ENCODE measurements at regions not wholly inside any gene's neighbourhood (a gene's known extent, or its start where the extent isn't known, plus 50 kb on each side); places are given as distances from the start of the nearest gene placed in this dataset.
"Not testable (repeated sequence)": the region's sequence is repeated elsewhere in the genome, so short reads cannot be mapped to it uniquely, and the experiment has no call there.

DNA sequence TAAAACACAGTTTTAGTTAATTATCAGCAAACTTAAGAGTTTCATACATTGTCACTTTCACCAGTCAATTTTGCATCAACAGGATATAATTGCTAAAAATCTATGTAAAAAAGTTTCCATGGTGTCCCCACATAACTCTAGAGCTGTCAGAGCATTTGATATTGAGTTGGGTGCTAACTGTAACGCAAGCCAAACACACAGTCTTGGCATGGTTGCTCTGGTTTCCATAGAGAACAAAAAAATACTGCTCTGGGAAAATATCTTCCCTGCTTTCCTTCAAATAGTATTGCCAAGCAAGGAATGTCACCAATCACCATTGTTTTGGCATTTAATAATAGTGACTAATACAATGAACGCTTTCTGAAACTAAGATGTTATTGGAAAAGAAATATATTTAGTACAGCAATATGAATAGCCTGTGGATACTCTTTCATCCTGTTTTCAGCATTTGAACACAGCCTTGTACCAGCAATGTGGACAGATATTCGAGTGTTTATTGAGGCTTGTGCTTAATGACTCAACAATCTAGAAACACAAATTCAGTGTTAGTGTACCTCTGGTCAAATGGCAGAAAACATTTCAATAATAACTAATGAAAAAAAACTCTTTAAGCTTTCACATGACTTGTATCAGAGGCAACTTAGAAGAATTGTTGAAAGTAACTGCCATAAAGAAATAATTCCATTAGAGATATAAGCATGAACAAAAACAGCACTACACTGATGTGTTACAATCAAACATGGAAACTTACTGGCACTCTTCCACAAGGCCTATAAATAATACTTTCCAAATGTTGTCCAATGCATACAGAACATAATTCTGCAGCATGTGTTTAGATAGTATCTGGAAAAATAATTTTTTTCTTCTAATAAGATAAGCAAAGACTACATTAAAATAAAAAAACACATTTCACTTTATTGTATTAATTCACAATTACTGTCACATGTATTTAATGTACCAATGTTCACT is 1469.5 kb upstream of the CELF2 start:
- H3K4me3 ChIP-seq = no peak overlapping the region
- DNase-seq (ENCODE audit: low spot score in 2 of 2) = no peak
- H3K4me1 ChIP-seq = no peaks in the 10 kb centered on the region
- H3K9me3 ChIP-seq = no peaks in the 10 kb centered on the region
- H3K27me3 ChIP-seq (ENCODE audit: low read depth) = no peaks in the 10 kb centered on the region
- in situ Hi-C loops (cut with MboI; ENCODE audit: low sequenced_read_pairs) = no loop called here
- H3K36me3 ChIP-seq (replicated peaks) = no peaks in the 10 kb centered on the region

DNA sequence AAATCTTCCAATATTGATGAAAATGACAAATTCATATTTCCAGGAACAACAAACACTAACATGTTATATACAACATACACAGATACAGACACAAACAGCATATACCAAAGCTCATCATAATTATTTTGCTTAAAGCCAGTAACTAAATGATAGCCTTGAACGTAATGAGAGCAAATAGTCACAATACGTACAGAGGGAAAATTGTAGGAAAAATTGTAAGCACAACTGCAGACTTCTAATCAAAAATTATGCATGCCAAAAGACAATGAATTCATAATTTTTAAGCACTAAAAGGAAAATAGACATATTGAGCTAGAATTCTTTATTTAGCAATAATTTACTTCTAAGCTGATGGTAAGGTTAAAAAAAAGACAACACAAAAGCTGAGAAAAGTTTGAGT is 1466.9 kb upstream of the CELF2 start:
- Histone ChIP-seq H3K4me1 (no peaks in the 10 kb centered on the region), H3K9me3 (no peaks in the 10 kb centered on the region), H3K27me3 (ENCODE audit: low read depth) (no peaks in the 10 kb centered on the region), H3K4me3 (no peak overlapping the region), H3K36me3 (replicated peaks) (no peaks in the 10 kb centered on the region)
- DNase-seq (ENCODE audit: low spot score in 2 of 2) = no peak
- in situ Hi-C loops (cut with MboI; ENCODE audit: low sequenced_read_pairs) = no loop called here

- no peaks in the 10 kb centered on the region for H3K9me3 ChIP-seq
- H3K4me3 ChIP-seq = no peak overlapping the region
- DNase-seq (ENCODE audit: low spot score in 2 of 2) = no peak
- in situ Hi-C loops (cut with MboI; ENCODE audit: low sequenced_read_pairs) = no loop called here
- H3K4me1 ChIP-seq = no peaks in the 10 kb centered on the region
- no peaks in the 10 kb centered on the region for H3K36me3 ChIP-seq (replicated peaks)
- H3K27me3 ChIP-seq (ENCODE audit: low read depth) = no peaks in the 10 kb centered on the region
Measured at GRCh38 chr10:9554321-9554720, 1463.4 kb upstream of the CELF2 start.

DNA sequence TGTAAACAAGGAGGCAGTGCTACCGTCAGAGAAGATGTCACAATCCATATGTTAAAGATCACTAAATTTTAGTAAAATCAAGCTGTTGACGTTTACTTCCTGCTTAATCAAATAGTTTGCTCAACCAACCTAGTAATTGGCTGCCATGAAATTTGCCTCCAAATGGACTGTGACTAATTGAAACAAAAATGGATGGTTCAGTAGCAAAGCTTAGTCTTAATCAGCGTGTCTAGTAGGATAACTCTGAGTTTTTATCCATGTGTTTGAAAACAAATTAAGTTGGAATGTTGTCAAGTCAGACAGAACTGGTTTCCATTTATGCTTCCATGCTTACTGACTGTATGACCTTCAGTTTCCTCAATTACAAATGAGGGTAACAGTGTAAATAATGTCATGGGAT is 1456.7 kb upstream of the CELF2 start:
- in situ Hi-C loops (cut with MboI; ENCODE audit: low sequenced_read_pairs) = no loop called here
- no peak for DNase-seq (ENCODE audit: low spot score in 2 of 2)
- H3K27me3 ChIP-seq (ENCODE audit: low read depth) = no peaks in the 10 kb centered on the region
- no peaks in the 10 kb centered on the region for H3K36me3 ChIP-seq (replicated peaks)
- H3K9me3 ChIP-seq = no peaks in the 10 kb centered on the region
- H3K4me1 ChIP-seq = no peaks in the 10 kb centered on the region
- H3K4me3 ChIP-seq = no peak overlapping the region

DNA sequence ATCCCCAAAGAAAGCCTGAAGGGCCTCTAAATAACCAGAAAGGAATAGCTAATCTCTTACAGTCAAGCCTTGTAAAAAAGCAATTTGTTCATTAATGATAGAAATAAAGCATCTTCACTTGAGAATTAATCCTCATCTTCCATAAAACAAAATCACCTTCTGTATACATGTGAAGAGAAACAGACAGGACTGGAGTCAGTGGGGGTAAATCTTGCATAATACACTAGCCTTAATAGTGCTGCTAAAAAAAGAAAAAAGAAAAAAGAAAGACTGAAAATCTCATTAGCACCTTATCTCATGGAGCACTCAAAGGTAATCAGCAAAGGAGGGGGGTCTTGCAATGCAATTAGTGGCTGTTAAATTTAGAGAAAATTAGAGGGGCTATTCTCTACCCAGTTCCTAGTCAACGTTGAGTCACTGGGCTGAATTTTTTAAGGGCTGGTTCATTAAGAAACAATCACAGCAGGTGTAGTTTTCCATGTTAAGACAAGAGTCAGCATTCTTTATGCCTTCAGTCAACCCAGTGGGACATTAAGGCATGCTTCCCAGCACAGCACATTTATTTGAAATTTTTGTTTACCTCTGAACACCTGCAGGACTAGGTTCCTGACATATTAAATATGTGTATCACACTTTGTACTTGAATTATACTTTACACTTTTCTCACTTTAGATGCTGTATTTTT is 1455.7 kb upstream of the CELF2 start:
- Histone ChIP-seq H3K9me3 (no peaks in the 10 kb centered on the region), H3K4me3 (no peak overlapping the region), H3K36me3 (replicated peaks) (no peaks in the 10 kb centered on the region), H3K4me1 (no peaks in the 10 kb centered on the region), H3K27me3 (ENCODE audit: low read depth) (no peaks in the 10 kb centered on the region)
- DNase-seq (ENCODE audit: low spot score in 2 of 2) = no peak
- in situ Hi-C loops (cut with MboI; ENCODE audit: low sequenced_read_pairs) = no loop called here

DNA sequence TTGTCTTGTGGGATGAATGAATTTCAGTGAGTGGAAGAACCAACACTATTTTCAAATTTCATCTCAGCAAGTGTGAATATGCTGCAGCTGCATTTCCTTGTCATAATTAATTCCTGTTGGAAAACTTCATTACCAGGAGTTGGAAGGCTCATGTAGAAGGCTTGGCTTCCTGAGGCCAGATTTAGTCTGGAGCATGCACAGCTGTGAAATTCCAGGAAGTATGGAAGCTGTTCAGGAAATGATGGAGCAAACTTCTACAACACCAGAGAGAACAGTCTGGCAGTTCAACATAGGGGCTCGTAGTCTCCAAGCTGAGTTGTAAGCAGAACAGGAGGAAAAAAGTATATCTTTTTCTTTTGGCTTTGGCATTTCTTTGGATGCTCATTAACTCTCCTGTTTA is 1439.9 kb upstream of the CELF2 start:
- no peak overlapping the region for H3K4me3 ChIP-seq
- no peaks in the 10 kb centered on the region for H3K36me3 ChIP-seq (replicated peaks)
- H3K9me3 ChIP-seq = no peaks in the 10 kb centered on the region
- DNase-seq (ENCODE audit: low spot score in 2 of 2) = no peak
- no peaks in the 10 kb centered on the region for H3K27me3 ChIP-seq (ENCODE audit: low read depth)
- in situ Hi-C loops (cut with MboI; ENCODE audit: low sequenced_read_pairs) = no loop called here
- H3K4me1 ChIP-seq = no peaks in the 10 kb centered on the region

DNA sequence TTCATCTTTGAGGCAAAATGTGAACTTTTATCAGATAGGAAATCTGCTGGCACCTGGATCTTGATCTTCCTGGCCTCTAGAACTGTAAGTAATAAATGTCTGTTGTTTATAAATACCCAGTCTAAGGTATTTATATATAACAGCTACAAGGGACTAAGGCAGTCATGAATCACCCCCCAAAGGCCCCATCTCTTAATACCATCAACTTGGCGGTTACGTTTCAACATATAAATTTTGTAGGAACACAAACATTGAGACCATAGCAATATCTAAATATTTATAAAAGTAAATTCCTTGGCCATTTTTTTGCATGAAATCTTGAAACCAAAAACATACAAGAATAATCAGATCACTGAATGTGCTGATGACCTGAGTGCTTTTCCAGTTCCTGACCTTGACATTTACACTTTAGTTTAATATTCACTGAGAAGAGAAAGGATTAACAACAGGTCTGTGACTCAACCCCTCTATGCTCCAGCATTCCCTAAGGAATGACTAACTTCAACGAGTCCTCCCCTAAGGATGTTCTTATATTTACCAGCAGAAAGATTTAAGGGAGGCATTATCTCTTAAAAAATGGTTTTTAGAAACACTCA is 1438.5 kb upstream of the CELF2 start:
- Histone ChIP-seq H3K4me1 (no peaks in the 10 kb centered on the region), H3K9me3 (no peaks in the 10 kb centered on the region), H3K27me3 (ENCODE audit: low read depth) (no peaks in the 10 kb centered on the region), H3K4me3 (no peak overlapping the region), H3K36me3 (replicated peaks) (no peaks in the 10 kb centered on the region)
- in situ Hi-C loops (cut with MboI; ENCODE audit: low sequenced_read_pairs) = no loop called here
- DNase-seq (ENCODE audit: low spot score in 2 of 2) = no peak

- DNase-seq (ENCODE audit: low spot score in 2 of 2); H3K4me3 ChIP-seq; H3K9me3 ChIP-seq; H3K4me1 ChIP-seq; in situ Hi-C loops (cut with MboI; ENCODE audit: low sequenced_read_pairs); H3K27me3 ChIP-seq (ENCODE audit: low read depth); H3K36me3 ChIP-seq (replicated peaks): not testable (repeated sequence)
Measured at GRCh38 chr10:9582803-9583202, 1434.9 kb upstream of the CELF2 start.

- no peaks in the 10 kb centered on the region for H3K27me3 ChIP-seq (ENCODE audit: low read depth)
- no peak overlapping the region for H3K4me3 ChIP-seq
- DNase-seq (ENCODE audit: low spot score in 2 of 2) = no peak
- no peaks in the 10 kb centered on the region for H3K9me3 ChIP-seq
- no peaks in the 10 kb centered on the region for H3K36me3 ChIP-seq (replicated peaks)
- H3K4me1 ChIP-seq = peaks cover 6% of the 10 kb centered on the region
- in situ Hi-C loops (cut with MboI; ENCODE audit: low sequenced_read_pairs) = no loop called here
Measured at GRCh38 chr10:9596368-9596920, 1421.2 kb upstream of the CELF2 start.

GRCh38 chr10:9602998-9603397 is 1414.7 kb upstream of the CELF2 start:
- Histone ChIP-seq H3K4me1 (peaks cover 6% of the 10 kb centered on the region), H3K4me3 (no peak overlapping the region), H3K36me3 (replicated peaks) (no peaks in the 10 kb centered on the region), H3K27me3 (ENCODE audit: low read depth) (no peaks in the 10 kb centered on the region), H3K9me3 (no peaks in the 10 kb centered on the region)
- in situ Hi-C loops (cut with MboI; ENCODE audit: low sequenced_read_pairs) = no loop called here
- DNase-seq (ENCODE audit: low spot score in 2 of 2) = no peak

- H3K36me3 ChIP-seq (replicated peaks) = no peaks in the 10 kb centered on the region
- no peak for DNase-seq (ENCODE audit: low spot score in 2 of 2)
- in situ Hi-C loops (cut with MboI; ENCODE audit: low sequenced_read_pairs) = no loop called here
- no peaks in the 10 kb centered on the region for H3K4me1 ChIP-seq
- no peak overlapping the region for H3K4me3 ChIP-seq
- no peaks in the 10 kb centered on the region for H3K9me3 ChIP-seq
- no peaks in the 10 kb centered on the region for H3K27me3 ChIP-seq (ENCODE audit: low read depth)
Measured at GRCh38 chr10:9603972-9604371, 1413.7 kb upstream of the CELF2 start.

- no peak overlapping the region for H3K4me3 ChIP-seq
- H3K27me3 ChIP-seq (ENCODE audit: low read depth) = no peaks in the 10 kb centered on the region
- H3K4me1 ChIP-seq = no peaks in the 10 kb centered on the region
- H3K9me3 ChIP-seq = no peaks in the 10 kb centered on the region
- in situ Hi-C loops (cut with MboI; ENCODE audit: low sequenced_read_pairs) = no loop called here
- no peak for DNase-seq (ENCODE audit: low spot score in 2 of 2)
- H3K36me3 ChIP-seq (replicated peaks) = no peaks in the 10 kb centered on the region
Measured at GRCh38 chr10:9605231-9605630, 1412.4 kb upstream of the CELF2 start.

- in situ Hi-C loops (cut with MboI; ENCODE audit: low sequenced_read_pairs) = no loop called here
Measured at GRCh38 chr10:9608602-9609001, 1409.1 kb upstream of the CELF2 start.

More at GRCh38 chr10:9608602-9609001, 1409.1 kb upstream of the CELF2 start:
- Histone ChIP-seq H3K9me3 (no peaks in the 10 kb centered on the region), H3K4me3 (no peak overlapping the region), H3K27me3 (ENCODE audit: low read depth) (no peaks in the 10 kb centered on the region), H3K4me1 (no peaks in the 10 kb centered on the region), H3K36me3 (replicated peaks) (no peaks in the 10 kb centered on the region)
- DNase-seq (ENCODE audit: low spot score in 2 of 2) = no peak

Measured in HAP-1 (cell line).